GM18951 (cell line): ENCODE measurements at regions not wholly inside any gene's neighbourhood (a gene's known extent, or its start where the extent isn't known, plus 50 kb on each side); places are given as distances from the start of the nearest gene placed in this dataset.

Experiments used
- POLR2A ChIP-seq: IDR thresholded peaks from 4 replicates; pipeline ENCODE4 v1.6.1; 2011; ENCODE audit warnings: mild to moderate bottlenecking; ENCODE audit not compliant: insufficient read length, insufficient read depth; ENCODE audit errors: extremely low read depth
- in situ Hi-C: fragments of 300-500 bp; cut with MboI; formaldehyde crosslinking; loops from one replicate; pipeline ENCODE4 v1.12.0; 2022; ENCODE audit warnings: low sequenced_read_pairs, mixed read lengths, inconsistent platforms; ENCODE audit not compliant: unreplicated experiment

DNA sequence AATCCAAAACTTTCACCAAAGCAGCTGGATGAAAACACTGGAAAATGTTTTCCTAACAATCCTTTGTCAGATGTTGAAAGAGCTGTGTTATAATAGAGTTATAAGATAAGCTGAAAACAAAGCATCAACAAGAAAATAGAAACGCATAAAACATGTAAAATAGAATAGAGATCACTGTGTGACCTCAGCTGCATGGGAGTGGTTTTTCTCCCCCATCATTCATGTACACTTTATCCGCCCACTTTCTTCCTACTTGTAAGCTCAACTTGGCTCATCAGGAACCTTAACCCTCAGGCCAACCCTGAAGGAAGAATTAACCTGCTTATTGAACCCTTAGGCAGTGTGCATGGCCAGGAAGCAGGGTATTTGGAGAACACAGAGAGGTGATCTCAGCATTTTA, 238.5 kb upstream of the PMFBP1 start:
- TF ChIP-seq POLR2A, result no peak
- in situ Hi-C loops, result no loop called here

DNA sequence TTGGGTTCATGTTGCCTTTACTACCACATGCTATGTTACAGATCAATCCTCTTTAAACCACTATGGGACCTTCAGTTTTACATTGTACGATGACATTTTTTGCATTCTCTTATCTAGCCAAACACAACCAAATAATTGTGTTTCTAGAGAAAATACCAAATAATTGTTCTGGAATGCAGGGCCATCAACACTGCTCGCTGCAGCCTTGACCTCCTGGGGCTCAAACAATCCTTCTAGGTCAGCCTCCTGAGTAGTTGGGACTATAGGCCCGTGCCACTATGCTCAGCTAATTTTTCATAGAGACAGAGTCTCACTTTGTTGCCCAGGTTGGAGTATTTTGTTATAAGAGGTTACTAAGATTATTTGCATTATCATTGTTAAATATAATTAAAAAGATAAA, 237.5 kb upstream of the PMFBP1 start:
- in situ Hi-C loops, result no loop called here
- no peak for TF ChIP-seq POLR2A

DNA sequence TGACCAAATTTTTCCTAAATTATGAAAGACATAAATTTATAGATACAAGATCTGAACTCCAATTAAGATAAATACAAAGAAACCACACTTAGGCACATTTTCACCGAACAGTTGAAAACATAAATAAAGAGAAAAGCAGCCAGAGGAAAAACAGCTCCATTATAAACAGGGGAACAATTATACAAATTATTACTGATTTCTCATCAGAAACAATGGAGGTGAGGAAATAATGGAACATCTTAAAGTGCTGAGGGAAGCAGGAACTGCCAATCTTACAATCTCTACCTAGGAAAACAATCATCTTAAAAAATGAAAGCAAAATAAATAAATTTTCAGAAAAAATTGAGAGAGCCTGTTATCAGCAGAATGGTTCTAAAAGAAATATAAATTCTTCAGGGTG, 234.4 kb upstream of the PMFBP1 start:
- no peak for TF ChIP-seq POLR2A
- in situ Hi-C loops, result no loop called here

DNA sequence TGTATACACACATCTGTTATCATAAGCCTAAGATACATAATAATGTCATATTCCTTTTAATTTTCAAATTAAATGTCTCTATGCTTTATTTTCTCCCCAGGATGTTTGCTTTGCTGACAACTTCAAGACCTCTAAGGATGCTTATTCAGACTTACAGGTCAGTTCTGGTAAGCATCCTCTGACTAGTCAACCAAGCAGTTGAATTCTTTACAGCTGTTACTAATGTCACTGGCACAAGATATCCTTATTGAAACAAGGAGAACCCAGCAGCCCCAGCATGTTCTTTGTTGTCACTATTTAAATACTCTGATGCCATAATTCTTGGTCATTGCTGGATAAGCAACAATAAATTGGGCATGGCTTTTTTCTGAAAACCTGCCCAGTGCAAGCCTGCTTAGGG, 232.3 kb upstream of the PMFBP1 start:
- no peak for TF ChIP-seq POLR2A
- in situ Hi-C loops, result no loop called here

DNA sequence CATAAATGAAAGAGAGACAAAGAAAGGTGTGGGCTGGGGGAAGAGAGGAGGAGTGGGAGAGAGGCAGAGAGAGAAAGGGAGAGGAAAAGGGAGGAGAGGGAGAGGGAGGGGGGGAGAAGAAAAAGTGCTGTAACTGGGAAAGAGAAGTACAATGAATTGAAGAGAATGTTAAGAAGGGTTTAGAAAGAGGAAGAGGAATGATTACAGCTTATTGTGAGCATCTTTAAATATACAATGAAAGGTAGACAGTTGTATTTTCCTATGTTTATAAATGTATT, 229.1 kb upstream of the PMFBP1 start:
- in situ Hi-C loops, result no loop called here
- no peak for TF ChIP-seq POLR2A

DNA sequence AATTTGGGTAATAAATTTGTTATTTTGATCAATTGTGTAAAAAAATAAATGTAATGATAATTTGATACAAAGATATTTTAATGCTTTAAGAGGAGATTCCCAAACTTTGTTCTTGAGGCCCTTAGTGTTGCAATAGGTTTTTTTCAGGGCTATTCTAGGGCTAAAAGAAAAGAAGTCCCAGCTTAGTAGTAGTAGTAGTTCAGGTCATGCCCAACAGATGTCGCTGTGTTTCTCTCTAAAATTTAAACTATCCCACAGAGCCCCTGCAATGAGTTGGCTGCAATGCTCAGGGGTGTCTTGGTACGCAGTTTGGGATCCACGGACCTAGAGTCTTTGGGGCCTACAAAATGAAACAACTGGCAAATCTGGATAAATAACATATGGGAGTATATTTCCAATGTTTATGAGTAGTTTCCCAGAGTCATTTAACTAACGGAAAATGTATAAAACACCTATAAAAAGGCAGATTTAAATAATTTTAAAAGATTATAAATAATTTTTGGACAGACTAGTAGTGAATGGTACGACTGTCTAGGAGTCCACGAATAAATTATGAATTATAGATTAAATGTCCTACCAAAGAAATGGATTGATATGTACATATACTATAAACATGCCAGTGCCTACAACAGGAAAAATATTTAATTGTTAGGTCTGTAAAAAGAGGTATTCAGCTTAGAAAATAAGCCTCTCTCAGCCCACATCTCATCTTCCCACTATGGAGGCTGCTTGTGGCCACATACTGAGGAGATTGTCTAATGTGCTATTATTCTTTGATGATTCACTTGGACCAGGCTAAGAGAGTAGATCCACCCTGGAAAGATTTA, 228.5 kb upstream of the PMFBP1 start:
- in situ Hi-C loops, result no loop called here
- no peak for TF ChIP-seq POLR2A

DNA sequence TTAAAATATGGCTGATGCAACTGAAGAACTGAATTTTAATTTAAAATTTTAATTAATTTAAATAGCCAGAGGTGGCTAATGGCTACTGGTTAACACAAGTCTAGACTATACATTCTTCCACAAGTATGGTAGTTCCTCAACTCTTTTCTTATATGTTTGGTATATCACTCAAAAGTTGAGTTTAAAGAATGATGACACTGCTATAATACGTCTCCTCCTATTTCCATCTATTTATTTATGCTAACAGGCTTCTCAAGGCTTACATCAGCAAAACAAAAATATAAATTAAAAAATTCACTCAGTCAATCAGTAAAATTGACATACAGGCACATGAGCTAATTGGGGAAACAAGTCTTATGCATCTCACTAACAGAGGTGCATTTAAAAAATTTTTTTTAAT, 227.9 kb upstream of the PMFBP1 start:
- in situ Hi-C loops, result no loop called here
- no peak for TF ChIP-seq POLR2A

DNA sequence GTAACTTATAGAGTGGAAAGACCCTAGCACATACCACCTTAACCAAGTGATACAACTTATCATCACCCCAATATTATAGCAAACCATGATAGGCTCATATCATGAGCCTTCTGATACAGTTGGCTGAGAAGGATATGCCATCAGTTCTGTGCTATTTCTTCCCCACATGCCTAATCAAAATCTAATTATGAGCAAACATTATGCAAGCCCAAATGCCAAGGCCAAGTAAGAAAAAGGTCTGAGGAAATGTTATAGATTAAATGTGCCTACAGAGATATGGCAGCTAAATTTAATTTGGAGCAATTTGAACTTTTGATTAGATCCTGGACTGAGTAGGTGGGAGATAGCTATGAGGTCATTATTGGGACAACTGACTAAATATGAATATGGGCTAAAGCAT, 225.9 kb upstream of the PMFBP1 start:
- no peak for TF ChIP-seq POLR2A
- in situ Hi-C loops, result no loop called here

DNA sequence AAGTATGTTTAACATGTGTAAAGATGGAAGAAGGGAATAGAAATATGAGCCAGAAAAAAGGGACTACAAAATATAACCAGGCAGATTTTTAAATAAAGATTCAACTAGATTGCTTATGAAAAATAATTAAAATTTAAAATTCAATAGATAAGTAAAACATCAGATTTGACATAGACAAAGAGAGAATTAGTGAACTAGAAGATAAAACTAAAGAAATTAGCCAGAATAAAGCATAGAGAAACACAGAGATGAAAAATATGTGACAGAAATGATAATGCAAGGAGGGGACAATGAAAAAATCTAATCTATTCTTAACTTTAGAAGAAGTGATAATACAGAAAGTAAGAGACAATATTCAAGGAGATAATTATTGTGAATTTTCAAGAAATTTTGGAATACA, 222.6 kb upstream of the PMFBP1 start:
- TF ChIP-seq POLR2A, result no peak
- in situ Hi-C loops, result no loop called here

DNA sequence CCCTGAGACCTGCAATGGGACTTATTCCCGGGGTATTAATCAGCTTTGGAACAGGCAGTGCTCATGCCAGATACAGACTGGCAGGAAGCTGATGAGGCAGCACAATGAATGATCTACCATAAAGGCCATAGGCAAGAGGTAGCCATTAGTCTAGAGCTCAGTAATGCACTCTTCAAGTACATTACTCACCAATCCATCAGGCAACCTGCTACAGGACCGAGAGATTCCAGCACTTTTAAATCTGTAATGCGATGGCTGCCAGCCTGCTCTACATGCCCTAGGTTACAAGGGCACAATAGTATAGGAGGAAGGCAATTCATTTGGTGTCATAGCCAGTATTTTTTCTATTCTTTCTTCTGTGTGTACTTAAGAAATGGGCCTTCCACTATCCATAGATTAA, 217.8 kb upstream of the PMFBP1 start:
- in situ Hi-C loops, result no loop called here
- TF ChIP-seq POLR2A, result no peak

DNA sequence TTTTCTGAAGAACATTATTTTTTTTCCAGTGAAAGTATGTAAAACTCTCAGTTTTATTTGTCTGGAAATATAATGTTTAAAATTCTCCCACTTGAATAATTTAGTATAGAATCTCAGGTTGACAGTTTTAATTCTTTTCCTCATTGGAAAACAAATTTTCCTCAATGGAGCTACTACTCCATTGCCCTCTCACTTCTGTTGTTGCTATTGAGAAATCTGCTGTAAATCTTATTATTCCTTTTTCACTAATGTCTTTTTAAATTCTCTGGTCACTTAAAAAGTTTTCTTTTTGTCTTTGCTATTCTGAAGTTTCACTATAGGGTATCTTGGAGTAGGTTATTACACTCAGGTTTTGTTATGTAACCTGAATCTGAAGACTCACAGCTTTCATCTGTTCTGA, 216.1 kb upstream of the PMFBP1 start:
- TF ChIP-seq POLR2A, result no peak
- in situ Hi-C loops, result no loop called here

DNA sequence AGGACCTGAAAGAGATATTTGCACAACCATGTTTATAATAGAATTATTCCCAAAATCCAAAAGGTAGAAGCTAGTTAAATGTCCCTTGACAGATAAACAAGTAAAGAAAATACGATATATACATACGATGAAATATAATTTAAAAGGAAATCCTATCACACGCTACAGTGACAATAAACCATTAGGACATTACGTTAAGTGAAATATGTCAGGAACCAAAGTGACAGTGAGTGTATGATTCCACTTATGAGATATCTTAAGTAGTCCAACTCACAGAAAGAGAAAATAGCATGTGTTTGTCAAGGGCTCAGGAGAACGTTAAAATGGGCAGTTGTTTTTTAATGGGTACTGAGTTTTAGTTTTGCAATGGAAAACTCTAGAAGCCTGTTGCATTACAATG, 212.7 kb upstream of the PMFBP1 start:
- in situ Hi-C loops, result no loop called here
- no peak for TF ChIP-seq POLR2A

DNA sequence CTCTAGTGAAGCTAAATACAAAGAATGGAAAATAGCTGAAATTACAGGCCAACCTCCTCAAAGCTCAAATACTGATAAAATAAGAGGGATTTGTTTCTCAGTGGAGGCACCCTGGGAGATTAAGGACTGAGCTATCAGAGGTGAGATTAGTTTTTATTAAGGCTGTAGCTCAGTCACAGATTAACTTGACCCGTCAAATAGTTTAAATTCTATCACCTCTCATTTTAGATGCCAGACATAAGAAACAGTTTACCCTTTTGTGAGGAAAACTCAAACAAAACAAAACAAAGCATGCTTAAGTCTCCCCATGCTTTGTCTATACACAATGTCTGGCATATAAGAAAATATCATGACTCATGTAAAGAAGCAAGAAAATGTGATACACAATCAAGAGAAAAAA, 208.3 kb upstream of the PMFBP1 start:
- TF ChIP-seq POLR2A, result no peak
- in situ Hi-C loops, result no loop called here

DNA sequence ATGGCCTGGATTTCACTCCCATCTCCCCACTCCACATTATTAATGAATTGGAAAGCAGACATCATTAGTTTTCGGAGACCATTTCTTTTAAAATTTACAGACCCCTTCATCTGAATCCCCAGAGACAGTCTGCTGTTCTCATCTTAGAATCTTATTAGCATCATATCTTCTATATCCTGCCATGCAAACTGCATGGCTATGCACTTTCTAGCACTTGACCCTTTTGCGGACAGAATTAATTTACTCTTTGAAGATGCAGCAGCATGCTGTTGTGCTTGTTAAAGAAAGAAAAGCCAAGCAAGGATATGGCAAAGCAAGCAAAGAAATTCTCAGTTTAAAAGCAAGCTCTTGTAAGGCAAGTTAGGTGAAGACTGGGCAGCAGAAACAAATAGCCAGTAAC, 201.2 kb upstream of the PMFBP1 start:
- in situ Hi-C loops, result no loop called here

More for the DNA sequence above, 201.2 kb upstream of the PMFBP1 start:
- no peak for TF ChIP-seq POLR2A
